GM08714 (cell line): ENCODE measurements at regions not wholly inside any gene's neighbourhood (a gene's known extent, or its start where the extent isn't known, plus 50 kb on each side); places are given as distances from the start of the nearest gene placed in this dataset.
"Not testable (repeated sequence)": the region's sequence is repeated elsewhere in the genome, so short reads cannot be mapped to it uniquely, and the experiment has no call there.

ENCODE experiments used
- H3K4me3 ChIP-seq: fragments of 200-500 bp; sonication (Bioruptor generic); 2 replicates; pipeline ENCODE4 v1.5.1; 2014; ENCODE audit warnings: mild to moderate bottlenecking, low read length, inconsistent platforms
- ZNF274 ChIP-seq: IDR thresholded peaks from 2 replicates; pipeline ENCODE4 v1.6.1; 2012; ENCODE audit warnings: mild to moderate bottlenecking, low read depth, low read length

DNA sequence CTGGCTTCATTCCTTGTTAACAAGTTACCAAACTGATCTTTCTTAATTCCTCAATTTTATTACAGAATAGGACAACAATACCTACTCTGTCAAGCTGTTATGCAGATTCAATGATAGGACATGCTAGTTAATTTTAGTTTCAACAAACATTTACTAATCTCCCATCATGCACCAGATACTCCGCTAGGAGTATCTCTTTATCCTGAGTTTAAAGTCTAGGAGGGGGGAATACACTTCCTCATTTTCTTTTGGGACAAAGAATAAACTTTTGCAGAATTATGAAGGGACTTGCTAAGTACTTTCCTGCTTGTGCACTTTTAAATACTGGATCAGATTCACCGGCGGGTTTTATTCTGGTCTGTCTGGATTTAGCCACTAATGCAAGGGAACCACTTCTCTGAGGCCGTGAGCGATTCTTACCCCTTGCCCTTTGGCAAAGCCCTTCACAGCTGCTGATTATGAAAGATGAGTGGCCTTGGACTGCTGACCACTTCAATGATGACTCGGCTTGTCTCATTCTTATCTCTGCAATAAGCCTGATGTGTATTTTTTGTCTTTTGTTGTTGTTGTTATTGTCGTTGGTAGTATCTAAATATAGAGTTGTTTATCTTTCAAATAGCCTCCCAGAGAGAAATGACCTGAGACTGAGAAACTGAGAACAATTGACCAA is 73.9 kb downstream of the RMI1 start:
- no peak overlapping the region for H3K4me3 ChIP-seq
- TF ChIP-seq ZNF274, result no peak

DNA sequence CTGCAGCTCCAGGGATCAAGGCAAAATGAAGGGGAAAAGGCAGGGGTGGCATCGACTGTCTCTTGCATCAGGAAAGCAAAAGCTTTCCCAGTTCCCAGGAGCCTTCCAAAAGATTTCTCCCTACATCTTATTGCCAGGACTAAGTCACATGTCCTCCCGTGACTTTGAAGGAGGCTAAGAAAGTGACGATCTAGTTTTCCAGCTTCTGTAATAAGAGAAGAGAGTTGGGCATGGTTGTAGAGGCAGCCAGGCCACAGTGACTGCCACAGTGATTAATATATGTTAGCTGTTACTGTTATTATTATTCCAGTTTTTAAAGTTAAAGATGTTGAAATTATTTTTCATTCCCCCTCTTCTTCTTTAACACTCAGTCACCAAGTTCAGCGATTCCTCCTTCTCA is 77.1 kb downstream of the RMI1 start:
- no peak for TF ChIP-seq ZNF274

DNA sequence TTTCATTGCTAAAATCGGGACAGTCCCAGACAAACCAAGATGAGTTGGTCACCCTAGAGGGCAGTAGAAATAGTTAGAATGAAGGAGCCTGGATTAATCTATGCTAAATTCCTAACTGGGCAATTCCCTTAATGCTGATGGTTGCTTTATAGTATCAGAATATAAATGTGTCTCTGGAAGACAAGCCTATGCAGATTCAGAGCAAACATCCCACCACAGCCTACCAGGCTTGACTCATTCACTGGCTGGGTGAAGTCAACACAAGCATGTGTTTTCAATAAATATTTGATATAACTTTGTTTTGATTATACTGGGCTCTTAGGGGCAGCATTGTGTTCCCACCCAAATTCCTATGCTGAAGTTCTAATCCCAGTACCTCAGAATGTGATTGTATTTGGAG is 79.3 kb downstream of the RMI1 start:
- no peak overlapping the region for H3K4me3 ChIP-seq
- no peak for TF ChIP-seq ZNF274

More for the DNA sequence above, 77.1 kb downstream of the RMI1 start:
- H3K4me3 ChIP-seq, result no peak overlapping the region

DNA sequence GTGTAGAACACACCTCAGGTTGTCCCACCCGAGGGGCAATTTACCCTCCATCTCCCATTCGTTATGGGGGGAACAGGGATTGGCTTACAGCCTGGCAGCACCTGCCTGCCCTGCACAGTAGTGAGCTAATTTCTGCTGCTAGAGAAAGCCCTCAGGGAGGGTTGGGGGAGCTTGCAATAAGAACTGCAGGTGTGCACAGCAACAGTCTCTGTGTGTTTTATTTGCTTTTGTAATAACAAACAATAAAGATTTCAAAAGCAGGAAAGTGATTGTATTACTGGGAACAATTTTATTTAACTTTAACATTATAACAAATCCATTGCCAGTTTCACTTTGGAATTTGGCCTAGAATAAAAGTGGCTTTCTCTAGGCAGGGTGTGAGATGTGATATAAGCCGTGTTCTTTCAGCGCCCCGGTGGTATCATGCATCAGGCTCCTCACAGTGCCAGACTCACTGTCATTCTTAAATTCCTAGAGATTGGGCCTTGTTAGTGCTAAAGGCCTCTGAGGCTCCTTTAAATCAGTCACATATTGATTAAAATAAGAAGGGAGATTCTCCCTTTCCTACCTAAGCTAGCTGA is 81.1 kb downstream of the RMI1 start:
- no peak overlapping the region for H3K4me3 ChIP-seq
- no peak for TF ChIP-seq ZNF274

DNA sequence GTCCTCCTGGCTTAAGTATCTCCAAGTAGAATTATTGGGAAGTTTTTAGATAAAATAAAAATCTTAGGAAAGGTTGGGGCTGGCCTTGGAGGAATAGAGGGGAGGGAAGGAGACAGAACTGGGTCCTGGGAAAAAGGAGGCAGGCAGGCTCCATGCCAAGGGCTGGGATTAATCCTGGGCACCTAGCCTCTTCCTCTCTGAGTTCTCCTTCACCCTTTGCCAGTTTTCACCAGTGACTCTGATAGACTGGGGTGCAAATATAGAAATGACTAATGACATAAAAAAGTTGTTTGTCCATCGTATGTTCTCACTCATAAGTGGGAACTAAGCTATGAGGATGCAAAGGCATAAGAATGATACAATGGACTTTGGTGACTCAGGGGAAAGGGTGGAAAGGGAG is 81.9 kb downstream of the RMI1 start:
- no peak for TF ChIP-seq ZNF274
- H3K4me3 ChIP-seq, result no peak overlapping the region

DNA sequence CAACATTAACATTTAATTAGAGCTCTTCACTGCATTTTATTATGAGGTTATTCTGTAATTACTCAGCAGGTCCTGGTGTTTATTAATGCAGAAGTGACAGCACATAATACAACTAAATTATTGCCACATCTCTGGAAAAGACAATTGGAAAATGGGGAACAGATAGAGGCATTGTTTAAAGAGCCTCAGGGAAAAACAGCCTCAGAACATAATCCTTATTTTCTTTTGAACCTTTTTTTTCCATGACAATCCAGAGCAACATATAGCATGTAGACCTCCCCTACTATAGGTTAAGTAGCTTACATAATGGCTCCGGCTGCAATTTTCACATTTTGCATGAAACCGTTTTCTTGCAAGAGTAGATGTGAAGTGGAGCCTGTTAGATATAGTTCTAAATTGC is 87.2 kb downstream of the RMI1 start:
- H3K4me3 ChIP-seq, result no peak overlapping the region
- no peak for TF ChIP-seq ZNF274

DNA sequence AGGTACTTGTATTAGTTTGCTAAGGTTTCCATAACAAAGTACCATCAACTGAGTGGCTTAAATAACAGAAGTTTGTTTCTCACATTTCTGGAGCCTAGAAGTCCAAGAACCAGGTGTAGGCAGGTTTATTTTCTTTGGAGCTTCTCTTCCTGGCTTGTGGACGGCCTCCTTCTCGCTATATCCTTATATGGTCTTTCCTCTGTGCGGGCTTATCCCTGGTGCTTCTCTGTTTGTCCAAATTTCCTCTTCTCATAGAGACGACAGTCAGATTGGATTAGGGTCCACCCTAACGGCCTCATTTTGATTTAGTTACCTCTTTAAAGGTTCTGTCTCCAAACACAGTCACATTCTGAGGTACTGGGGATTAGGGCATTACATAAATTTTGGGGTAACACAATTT is 88.3 kb downstream of the RMI1 start:
- no peak for TF ChIP-seq ZNF274
- H3K4me3 ChIP-seq, result no peak overlapping the region

DNA sequence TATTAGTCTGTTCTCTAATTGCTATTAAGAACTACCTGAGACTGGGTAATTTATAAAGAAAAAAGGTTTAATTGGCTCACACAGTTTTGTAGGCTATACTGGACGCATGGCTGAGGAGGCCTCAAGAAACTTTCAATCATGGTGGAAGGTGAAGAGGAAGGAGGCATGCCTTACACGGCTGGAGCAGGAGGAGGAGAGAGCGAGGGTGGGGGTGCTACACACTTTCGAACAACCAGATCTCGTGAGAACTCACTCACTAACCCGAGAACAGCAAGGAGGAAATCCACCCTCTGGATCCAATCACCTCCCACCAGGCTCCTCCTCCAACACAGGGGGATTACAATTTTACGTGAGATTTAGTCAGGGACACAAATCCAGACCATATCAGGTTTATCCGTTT is 90.0 kb downstream of the RMI1 start:
- no peak overlapping the region for H3K4me3 ChIP-seq
- no peak for TF ChIP-seq ZNF274

DNA sequence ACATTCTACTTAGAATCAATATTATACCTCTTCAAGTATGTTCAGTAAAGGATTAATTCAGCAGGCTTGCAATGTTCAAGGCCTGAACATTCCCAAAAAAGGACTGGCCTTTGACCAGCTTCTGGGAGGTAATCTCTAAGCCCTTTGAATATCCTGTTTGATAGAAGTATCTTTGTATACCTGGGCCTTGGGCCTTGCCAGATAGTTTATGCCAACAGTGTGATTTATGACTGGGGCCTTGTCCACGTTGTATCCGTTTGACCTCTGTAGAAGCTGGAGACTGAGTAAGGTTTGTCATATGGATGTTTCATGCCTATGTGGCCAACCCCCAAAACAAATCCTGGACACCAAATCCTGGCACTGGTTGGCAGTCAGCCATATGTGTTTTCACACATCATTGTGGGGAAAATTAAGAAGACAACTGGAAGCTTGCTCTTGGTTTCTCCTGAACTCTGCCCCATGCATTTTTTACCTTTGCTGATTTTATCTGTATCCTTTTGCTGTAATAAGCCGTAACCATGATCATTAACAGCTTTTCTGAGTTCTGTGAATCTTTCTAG is 92.1 kb downstream of the RMI1 start:
- no peak overlapping the region for H3K4me3 ChIP-seq
- TF ChIP-seq ZNF274, result no peak

DNA sequence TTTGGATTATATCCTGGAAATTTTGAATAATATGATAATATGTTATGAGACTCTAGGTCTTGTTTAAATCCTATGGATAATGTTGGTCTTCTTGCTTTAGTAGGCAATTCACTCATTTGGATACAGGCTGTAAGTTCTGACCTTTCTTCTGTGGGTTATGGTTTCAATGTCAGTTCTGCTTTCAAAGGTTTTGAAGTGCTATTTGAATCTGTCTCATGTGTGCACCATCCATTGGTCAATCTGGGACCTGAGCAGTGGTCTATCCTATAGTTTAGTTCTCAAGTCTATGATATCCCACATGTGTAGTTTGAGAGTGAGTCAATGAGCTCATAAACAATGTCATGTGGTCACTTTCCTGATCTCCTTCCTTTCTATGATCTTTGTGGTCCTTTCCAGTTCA is 94.4 kb downstream of the RMI1 start:
- TF ChIP-seq ZNF274, result no peak
- H3K4me3 ChIP-seq, result no peak overlapping the region

DNA sequence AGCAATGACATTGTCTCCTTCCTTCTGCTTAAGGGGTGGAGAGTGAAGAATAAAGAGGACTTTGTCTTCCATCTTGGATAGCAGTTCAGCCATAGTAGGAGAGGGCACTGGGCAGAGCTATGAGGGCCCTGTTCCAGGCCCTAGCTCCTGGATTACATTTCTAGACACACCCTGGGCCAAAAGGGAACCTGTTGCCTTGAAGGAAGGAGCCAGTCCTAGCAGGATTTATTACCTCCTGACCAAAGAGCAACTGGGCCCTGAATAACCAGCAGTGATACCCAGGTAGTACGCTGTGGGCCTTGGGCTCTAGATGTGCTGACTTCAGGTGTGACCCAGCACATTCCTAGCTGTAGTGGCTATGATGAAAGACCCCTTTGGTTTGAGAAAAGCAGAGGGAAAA is 95.8 kb downstream of the RMI1 start:
- no peak overlapping the region for H3K4me3 ChIP-seq
- no peak for TF ChIP-seq ZNF274

DNA sequence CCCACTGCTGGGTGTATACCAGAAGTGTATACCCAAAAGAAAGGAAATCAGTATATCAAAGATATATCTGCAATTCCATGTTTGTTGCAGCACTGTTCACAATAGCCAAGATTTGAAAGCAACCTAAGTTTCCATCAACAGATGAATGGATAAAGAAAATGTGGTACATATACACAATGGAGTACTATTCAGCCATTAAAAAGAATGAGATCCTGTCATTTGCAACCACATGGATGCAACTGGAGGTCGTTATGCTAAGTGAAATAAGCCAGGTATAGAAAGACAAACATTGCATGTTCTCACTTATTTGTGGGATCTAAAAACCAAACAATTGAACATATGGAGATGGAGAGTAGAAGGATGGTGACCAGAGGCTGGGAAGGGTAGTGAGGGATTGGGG is 97.2 kb downstream of the RMI1 start:
- not testable (repeated sequence) for H3K4me3 ChIP-seq

DNA sequence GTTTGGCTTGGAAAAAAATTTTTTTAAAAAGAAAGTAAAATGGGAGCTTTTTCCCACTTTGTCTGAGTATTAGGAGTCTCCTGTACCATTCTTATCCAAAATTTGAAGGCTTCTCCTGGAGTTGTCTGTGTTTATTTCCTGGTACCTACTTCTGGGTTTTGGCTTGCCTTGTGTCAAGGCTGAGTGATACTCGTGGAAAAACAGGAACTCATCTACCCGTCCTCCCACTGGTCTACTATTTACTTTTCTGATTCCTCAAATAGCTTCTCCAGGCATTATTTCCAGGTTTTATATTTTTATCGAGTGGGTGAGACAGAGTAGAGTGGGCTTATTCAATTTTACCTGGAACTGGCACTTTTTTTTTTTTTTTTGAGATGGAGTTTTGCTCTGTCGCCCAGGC is 99.4 kb downstream of the RMI1 start:
- H3K4me3 ChIP-seq, result no peak overlapping the region
- TF ChIP-seq ZNF274, result no peak

DNA sequence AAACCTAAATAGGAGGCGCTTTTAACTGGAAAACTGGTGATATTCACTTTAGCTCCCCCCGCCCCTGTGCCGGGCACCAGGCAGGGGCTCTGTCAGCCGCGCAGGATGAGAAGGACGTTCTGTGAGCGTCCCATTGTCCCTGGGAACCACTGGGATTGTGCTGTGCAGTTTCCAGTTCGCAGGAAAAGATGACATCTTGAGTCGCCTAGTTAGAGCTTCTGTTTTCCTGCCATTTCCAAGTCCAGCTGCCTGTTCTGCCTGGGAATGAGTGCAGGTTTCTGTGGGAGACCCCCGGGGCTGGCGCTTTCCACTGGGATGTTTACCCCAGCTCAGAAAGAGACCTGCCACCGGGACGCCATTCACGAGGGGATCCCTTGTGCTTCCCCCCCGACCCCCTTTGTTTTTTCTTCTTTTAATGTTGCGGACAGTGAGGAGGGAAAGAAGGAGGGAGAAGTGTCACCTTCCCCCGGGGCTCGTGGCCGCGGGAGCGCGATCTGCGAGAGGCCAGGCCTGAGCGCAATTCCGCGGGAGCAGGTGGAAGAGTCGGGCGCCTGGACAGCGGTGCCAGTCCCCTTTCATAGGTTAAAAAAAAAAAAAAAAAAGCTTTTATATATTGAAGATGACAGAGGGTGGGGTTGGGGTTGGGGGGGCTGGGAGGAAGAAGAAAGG is 121.5 kb downstream of the RMI1 start:
- TF ChIP-seq ZNF274, result no peak
- H3K4me3 ChIP-seq, result no peak overlapping the region
